ENCODE measurements at regions not wholly inside any gene's neighbourhood (a gene's known extent, or its start where the extent isn't known, plus 50 kb on each side); places are given as distances from the start of the nearest gene placed in this dataset.

GRCh38 chr6:45759472-45759810 is 256.2 kb downstream of the CLIC5 start:
- Histone ChIP-seq H3K9ac (ENCODE audit: extremely low read depth, low read length, poor library complexity, severe bottlenecking) (no peak overlapping the region), H3K4me1 (ENCODE audit: control insufficient read depth, insufficient read depth, low read length) (no peaks in the 10 kb centered on the region), H3K27me3 (ENCODE audit: control insufficient read depth, insufficient read depth, low read length, poor library complexity, severe bottlenecking) (no peaks in the 10 kb centered on the region), H3K36me3 (ENCODE audit: control insufficient read depth, insufficient read depth, low read length) (no peaks in the 10 kb centered on the region), H3K9me3 (ENCODE audit: control insufficient read depth, low read length) (peaks cover 6% of the 10 kb centered on the region), H3K27ac (ENCODE audit: low read depth, low read length) (no peak overlapping the region), H3K4me3 (ENCODE audit: low read length) (no peak overlapping the region)
- WGBS, 2 experiments (ENCODE audit: insufficient coverage in 1 of 2, insufficient read length in 1 of 2), result 92% methylated on average over 2 of the region's 2 CpGs; no CpG with 5 or more reads in 1 of the 2 experiments
- Mint-ChIP-seq H3K4me3 (no peak overlapping the region), H3K27ac (no peak overlapping the region), H3K36me3 (ENCODE audit: low read depth) (no peaks in the 10 kb centered on the region), H3K27me3 (ENCODE audit: insufficient read depth) (peaks cover 2% of the 10 kb centered on the region), H3K9me3 (peaks cover 6% of the 10 kb centered on the region), H3K4me1 (peaks cover 6% of the 10 kb centered on the region)
- DNase-seq, result no peak
- TF ChIP-seq CTCF (conservative IDR thresholded peaks at IDR 0.05), result no peak

- peaks cover 2% of the 10 kb centered on the region for H3K27me3 Mint-ChIP-seq (ENCODE audit: insufficient read depth)
- TF ChIP-seq CTCF (conservative IDR thresholded peaks at IDR 0.05), result no peak
- H3K9me3 Mint-ChIP-seq, result peaks cover 3% of the 10 kb centered on the region
- no peak for DNase-seq
- Histone ChIP-seq H3K4me3 (ENCODE audit: low read length) (no peak overlapping the region), H3K9ac (ENCODE audit: extremely low read depth, low read length, poor library complexity, severe bottlenecking) (no peak overlapping the region), H3K27ac (ENCODE audit: low read depth, low read length) (no peak overlapping the region), H3K4me1 (ENCODE audit: control insufficient read depth, insufficient read depth, low read length) (no peaks in the 10 kb centered on the region), H3K27me3 (ENCODE audit: control insufficient read depth, insufficient read depth, low read length, poor library complexity, severe bottlenecking) (no peaks in the 10 kb centered on the region), H3K36me3 (ENCODE audit: control insufficient read depth, insufficient read depth, low read length) (no peaks in the 10 kb centered on the region), H3K9me3 (ENCODE audit: control insufficient read depth, low read length) (peaks cover 5% of the 10 kb centered on the region)
- 90 to 96% methylated on average over 13 to 15 of the region's 15 CpGs for WGBS, 2 experiments (ENCODE audit: insufficient coverage in 1 of 2, insufficient read length in 1 of 2)
- H3K4me1 Mint-ChIP-seq, result peaks cover 6% of the 10 kb centered on the region
- no peak overlapping the region for H3K27ac Mint-ChIP-seq
- no peaks in the 10 kb centered on the region for H3K36me3 Mint-ChIP-seq (ENCODE audit: low read depth)
- no peak overlapping the region for H3K4me3 Mint-ChIP-seq
These were observed 256.7 kb downstream of the CLIC5 start for GRCh38 chr6:45758787-45759471.

GRCh38 chr6:45757443-45758130 is 258.1 kb downstream of the CLIC5 start:
- Mint-ChIP-seq H3K27ac (no peak overlapping the region), H3K4me3 (no peak overlapping the region), H3K36me3 (ENCODE audit: low read depth) (no peaks in the 10 kb centered on the region), H3K9me3 (no peaks in the 10 kb centered on the region), H3K27me3 (ENCODE audit: insufficient read depth) (peaks cover 2% of the 10 kb centered on the region), H3K4me1 (peaks cover 6% of the 10 kb centered on the region)
- WGBS, 2 experiments (ENCODE audit: insufficient coverage in 1 of 2, insufficient read length in 1 of 2), result 90 to 96% methylated on average over 3 of the region's 3 CpGs
- TF ChIP-seq CTCF (conservative IDR thresholded peaks at IDR 0.05), result no peak
- Histone ChIP-seq H3K4me1 (ENCODE audit: control insufficient read depth, insufficient read depth, low read length) (no peaks in the 10 kb centered on the region), H3K27me3 (ENCODE audit: control insufficient read depth, insufficient read depth, low read length, poor library complexity, severe bottlenecking) (no peaks in the 10 kb centered on the region), H3K4me3 (ENCODE audit: low read length) (no peak overlapping the region), H3K9ac (ENCODE audit: extremely low read depth, low read length, poor library complexity, severe bottlenecking) (no peak overlapping the region), H3K27ac (ENCODE audit: low read depth, low read length) (no peak overlapping the region), H3K9me3 (ENCODE audit: control insufficient read depth, low read length) (no peaks in the 10 kb centered on the region), H3K36me3 (ENCODE audit: control insufficient read depth, insufficient read depth, low read length) (no peaks in the 10 kb centered on the region)
- DNase-seq, result no peak
